ENCODE measurements at regions not wholly inside any gene's neighbourhood (a gene's known extent, or its start where the extent isn't known, plus 50 kb on each side); places are given as distances from the start of the nearest gene placed in this dataset.

GRCh38 chr7:25953859-25954258 is 198.1 kb upstream of the NFE2L3 start:
- H3K27ac ChIP-seq, result no peak overlapping the region
- DNase-seq, result no peak
- H3K4me1 ChIP-seq, result no peaks in the 10 kb centered on the region
- H3K9me3 ChIP-seq, result no peaks in the 10 kb centered on the region
- 89 to 91% methylated on average over 1 of the region's 1 CpG for WGBS, 2 donors
- intact Hi-C loops (cut with DNase I; ENCODE audit: low total_unique reads), result no loop called here
- TF ChIP-seq CTCF (IDR thresholded peaks at IDR 0.05) (no peak), POLR2A (IDR thresholded peaks at IDR 0.05) (no peak)
- no peaks in the 10 kb centered on the region for H3K27me3 ChIP-seq
- H3K4me3 ChIP-seq, result no peak overlapping the region
- H3K36me3 ChIP-seq (ENCODE audit: low read depth, missing control alignments), result no peaks in the 10 kb centered on the region

- intact Hi-C loops (cut with DNase I; ENCODE audit: low total_unique reads), result no loop called here
- no peak for DNase-seq
- H3K27me3 ChIP-seq, result no peaks in the 10 kb centered on the region
- H3K9me3 ChIP-seq, result no peaks in the 10 kb centered on the region
- 96% methylated on average over 3 of the region's 3 CpGs for WGBS, 2 donors
- no peaks in the 10 kb centered on the region for H3K4me1 ChIP-seq
- no peak overlapping the region for H3K27ac ChIP-seq
- no peaks in the 10 kb centered on the region for H3K36me3 ChIP-seq (ENCODE audit: low read depth, missing control alignments)
- TF ChIP-seq CTCF (IDR thresholded peaks at IDR 0.05), result no peak
- no peak for TF ChIP-seq POLR2A (IDR thresholded peaks at IDR 0.05)
- no peak overlapping the region for H3K4me3 ChIP-seq
Measured at GRCh38 chr7:25954395-25954794, 197.6 kb upstream of the NFE2L3 start.

- TF ChIP-seq CTCF (IDR thresholded peaks at IDR 0.05) (no peak), POLR2A (IDR thresholded peaks at IDR 0.05) (no peak)
- Histone ChIP-seq H3K4me1 (no peaks in the 10 kb centered on the region), H3K4me3 (no peak overlapping the region), H3K36me3 (ENCODE audit: low read depth, missing control alignments) (no peaks in the 10 kb centered on the region), H3K27ac (no peak overlapping the region), H3K9me3 (no peaks in the 10 kb centered on the region), H3K27me3 (no peaks in the 10 kb centered on the region)
- DNase-seq, result no peak
- WGBS, 2 donors, result 49 to 50% methylated on average over 5 of the region's 5 CpGs
- intact Hi-C loops (cut with DNase I; ENCODE audit: low total_unique reads), result no loop called here
Measured at GRCh38 chr7:25959168-25959734, 192.7 kb upstream of the NFE2L3 start.

GRCh38 chr7:25963733-25964132 is 188.3 kb upstream of the NFE2L3 start:
- DNase-seq, result no peak
- Histone ChIP-seq H3K4me3 (no peak overlapping the region), H3K4me1 (no peaks in the 10 kb centered on the region), H3K9me3 (no peaks in the 10 kb centered on the region), H3K27me3 (no peaks in the 10 kb centered on the region), H3K36me3 (ENCODE audit: low read depth, missing control alignments) (no peaks in the 10 kb centered on the region), H3K27ac (no peak overlapping the region)
- 63 to 65% methylated on average over 3 of the region's 3 CpGs for WGBS, 2 donors
- intact Hi-C loops (cut with DNase I; ENCODE audit: low total_unique reads), result no loop called here
- TF ChIP-seq POLR2A (IDR thresholded peaks at IDR 0.05), result no peak
- no peak for TF ChIP-seq CTCF (IDR thresholded peaks at IDR 0.05)

GRCh38 chr7:25964483-25964991 is 187.5 kb upstream of the NFE2L3 start:
- no peak for DNase-seq
- H3K27me3 ChIP-seq, result no peaks in the 10 kb centered on the region
- 71 to 77% methylated on average over 6 of the region's 6 CpGs for WGBS, 2 donors
- H3K4me1 ChIP-seq, result no peaks in the 10 kb centered on the region
- H3K9me3 ChIP-seq, result no peaks in the 10 kb centered on the region
- intact Hi-C loops (cut with DNase I; ENCODE audit: low total_unique reads), result no loop called here
- H3K36me3 ChIP-seq (ENCODE audit: low read depth, missing control alignments), result no peaks in the 10 kb centered on the region
- no peak overlapping the region for H3K4me3 ChIP-seq
- H3K27ac ChIP-seq, result no peak overlapping the region
- no peak for TF ChIP-seq POLR2A (IDR thresholded peaks at IDR 0.05)
- no peak for TF ChIP-seq CTCF (IDR thresholded peaks at IDR 0.05)

Measured in testis (tissue), 2 donors.